ENCODE measurements at regions not wholly inside any gene's neighbourhood (a gene's known extent, or its start where the extent isn't known, plus 50 kb on each side); places are given as distances from the start of the nearest gene placed in this dataset.

DNA sequence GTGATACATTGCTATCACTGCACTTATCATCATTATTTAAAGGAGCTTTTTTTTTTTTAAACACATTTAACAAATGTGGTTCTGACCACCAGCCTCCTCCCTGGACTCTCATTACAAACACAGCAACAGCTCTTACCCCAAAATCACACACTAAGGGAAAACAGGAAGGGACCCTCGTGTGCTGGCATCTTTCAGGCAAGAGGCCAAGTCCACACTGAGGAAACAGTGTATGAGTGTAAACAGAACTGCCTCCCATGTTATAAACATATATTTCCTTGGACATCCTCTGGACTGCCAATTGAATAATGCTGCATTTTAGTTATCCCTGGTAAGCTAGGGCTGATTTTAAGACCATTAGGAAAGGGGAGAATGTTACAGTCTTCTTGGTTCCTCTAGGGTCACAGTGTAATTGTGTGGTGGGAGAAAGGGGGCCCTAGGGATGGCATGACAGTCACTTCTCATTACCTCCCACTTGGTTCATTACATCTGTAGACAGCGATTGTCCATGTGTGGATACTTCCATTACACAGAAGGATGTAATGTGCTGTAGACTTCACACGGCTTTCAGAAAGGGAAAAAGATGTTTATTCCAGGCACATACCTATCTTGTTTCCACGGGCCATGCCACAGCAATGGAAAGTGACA, 244.6 kb upstream of the TET2 start:
- Histone ChIP-seq H3K4me1 (no peaks in the 10 kb centered on the region), H3K4me2 (no peak overlapping the region), H3K9me3 (no peaks in the 10 kb centered on the region), H3K27ac (no peak overlapping the region), H3K4me3 (no peak overlapping the region)
- ChIA-PET POLR2A (no interaction called here), CTCF (interaction anchor here (1.8 kb wide), 1 partner anchor 10 kb away, joined by 6 read pairs; no protein-coding TSS in a partner anchor)
- 24% methylated on average over 4 of the region's 4 CpGs for WGBS (ENCODE audit: missing lambda C conversion rate)
- DNase-seq (ENCODE audit: low read depth in 1 of 2, low spot score in 1 of 2): no peak
- FAIRE-seq: no peak
- no peak for ATAC-seq
- TF ChIP-seq FOXS1 (CRISPR knock-in tag; IDR thresholded peaks at IDR 0.05): no peak
- TF ChIP-seq RARB (CRISPR knock-in tag; IDR thresholded peaks at IDR 0.05): no peak
- no peak for TF ChIP-seq HOXB13 (CRISPR knock-in tag; IDR thresholded peaks at IDR 0.05; ENCODE audit: low read depth)
- TF ChIP-seq JUN (IDR thresholded peaks at IDR 0.05): no peak
- no peak for TF ChIP-seq NPAS2 (CRISPR knock-in tag; IDR thresholded peaks at IDR 0.05; ENCODE audit: borderline replicate concordance)
- no peak for TF ChIP-seq ZNF302 (CRISPR knock-in tag; IDR thresholded peaks at IDR 0.05)
- TF ChIP-seq POLR2A (IDR thresholded peaks at IDR 0.05; ENCODE audit: low read length): no peak
- TF ChIP-seq CBX2 (IDR thresholded peaks at IDR 0.05; ENCODE audit: borderline replicate concordance, low read depth): no peak
- TF ChIP-seq NFE2L2 (conservative IDR thresholded peaks at IDR 0.05; ENCODE audit: low read length): no peak
- no peak for TF ChIP-seq RAD21 (conservative IDR thresholded peaks at IDR 0.05 in 1 of 2, IDR thresholded peaks at IDR 0.05 in 1 of 2)
- no peak for TF ChIP-seq KDM5A (IDR thresholded peaks at IDR 0.05)
- TF ChIP-seq BHLHE40 (IDR thresholded peaks at IDR 0.05; ENCODE audit: low read depth, low read length): no peak
- no peak for TF ChIP-seq NR3C1 (IDR thresholded peaks at IDR 0.05)
- TF ChIP-seq, protein P1, sequence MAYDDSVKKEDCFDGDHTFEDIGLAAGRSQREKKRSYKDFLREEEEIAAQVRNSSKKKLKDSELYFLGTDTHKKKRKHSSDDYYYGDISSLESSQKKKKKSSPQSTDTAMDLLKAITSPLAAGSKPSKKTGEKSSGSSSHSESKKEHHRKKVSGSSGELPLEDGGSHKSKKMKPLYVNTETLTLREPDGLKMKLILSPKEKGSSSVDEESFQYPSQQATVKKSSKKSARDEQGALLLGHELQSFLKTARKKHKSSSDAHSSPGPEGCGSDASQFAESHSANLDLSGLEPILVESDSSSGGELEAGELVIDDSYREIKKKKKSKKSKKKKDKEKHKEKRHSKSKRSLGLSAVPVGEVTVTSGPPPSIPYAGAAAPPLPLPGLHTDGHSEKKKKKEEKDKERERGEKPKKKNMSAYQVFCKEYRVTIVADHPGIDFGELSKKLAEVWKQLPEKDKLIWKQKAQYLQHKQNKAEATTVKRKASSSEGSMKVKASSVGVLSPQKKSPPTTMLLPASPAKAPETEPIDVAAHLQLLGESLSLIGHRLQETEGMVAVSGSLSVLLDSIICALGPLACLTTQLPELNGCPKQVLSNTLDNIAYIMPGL (CRISPR knock-in tag; IDR thresholded peaks at IDR 0.05; ENCODE audit: borderline replicate concordance): no peak
- no peak for TF ChIP-seq MAFK (IDR thresholded peaks at IDR 0.05; ENCODE audit: partially characterized antibody)

DNA sequence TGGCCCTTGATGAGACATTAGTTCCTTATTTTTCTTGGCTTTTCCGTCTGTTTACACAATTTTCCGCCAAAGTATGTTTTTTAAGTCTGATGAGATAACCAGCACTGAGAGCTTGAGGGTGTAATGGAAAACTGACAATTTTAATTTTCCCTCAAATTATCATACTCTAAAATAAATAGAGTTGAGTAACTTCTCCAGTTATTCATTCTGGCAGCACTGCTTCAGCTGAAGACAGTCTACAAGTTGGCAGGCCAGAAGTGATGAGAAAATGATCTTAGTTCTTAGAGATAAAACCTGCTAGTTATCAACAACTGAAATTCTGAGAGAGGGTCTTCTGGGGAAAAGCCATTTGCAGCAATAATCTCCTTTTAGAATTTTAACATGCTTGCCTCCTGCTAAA, 241.6 kb upstream of the TET2 start:
- H3K4me3 ChIP-seq: no peak overlapping the region
- ATAC-seq (no peak), FAIRE-seq (no peak), DNase-seq (ENCODE audit: low read depth in 1 of 2, low spot score in 1 of 2) (no peak)
- H3K9me3 ChIP-seq: no peaks in the 10 kb centered on the region
- ChIA-PET POLR2A (no interaction called here), CTCF (no interaction called here)
- no peaks in the 10 kb centered on the region for H3K4me1 ChIP-seq
- H3K27ac ChIP-seq: no peak overlapping the region
- no peak overlapping the region for H3K4me2 ChIP-seq
- WGBS (ENCODE audit: missing lambda C conversion rate): 52% methylated on average over 2 of the region's 2 CpGs
- TF ChIP-seq TFCP2L1 (CRISPR knock-in tag; IDR thresholded peaks at IDR 0.05) (no peak), FOSB (CRISPR knock-in tag; IDR thresholded peaks at IDR 0.05) (no peak), CEBPB (IDR thresholded peaks at IDR 0.05) (no peak), FOXS1 (CRISPR knock-in tag; IDR thresholded peaks at IDR 0.05) (no peak), ZFP36 (IDR thresholded peaks at IDR 0.05; ENCODE audit: borderline replicate concordance, partially characterized antibody) (no peak), ESRRA (IDR thresholded peaks at IDR 0.05; ENCODE audit: borderline replicate concordance, low read length) (no peak), JUNB (IDR thresholded peaks at IDR 0.05) (no peak), RCOR1 (IDR thresholded peaks at IDR 0.05; ENCODE audit: low read depth, low read length) (no peak), RARB (CRISPR knock-in tag; IDR thresholded peaks at IDR 0.05) (no peak), RNF2 (IDR thresholded peaks at IDR 0.05; ENCODE audit: borderline replicate concordance, low read depth) (no peak), GATA3 (IDR thresholded peaks at IDR 0.05; ENCODE audit: borderline replicate concordance) (no peak), POLR2A (IDR thresholded peaks at IDR 0.05; ENCODE audit: low read length) (no peak), RFX5 (IDR thresholded peaks at IDR 0.05) (no peak)
- TF ChIP-seq, protein P2, sequence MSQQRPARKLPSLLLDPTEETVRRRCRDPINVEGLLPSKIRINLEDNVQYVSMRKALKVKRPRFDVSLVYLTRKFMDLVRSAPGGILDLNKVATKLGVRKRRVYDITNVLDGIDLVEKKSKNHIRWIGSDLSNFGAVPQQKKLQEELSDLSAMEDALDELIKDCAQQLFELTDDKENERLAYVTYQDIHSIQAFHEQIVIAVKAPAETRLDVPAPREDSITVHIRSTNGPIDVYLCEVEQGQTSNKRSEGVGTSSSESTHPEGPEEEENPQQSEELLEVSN (IDR thresholded peaks at IDR 0.05; ENCODE audit: borderline replicate concordance, low read depth): no peak
- TF ChIP-seq, protein P3, sequence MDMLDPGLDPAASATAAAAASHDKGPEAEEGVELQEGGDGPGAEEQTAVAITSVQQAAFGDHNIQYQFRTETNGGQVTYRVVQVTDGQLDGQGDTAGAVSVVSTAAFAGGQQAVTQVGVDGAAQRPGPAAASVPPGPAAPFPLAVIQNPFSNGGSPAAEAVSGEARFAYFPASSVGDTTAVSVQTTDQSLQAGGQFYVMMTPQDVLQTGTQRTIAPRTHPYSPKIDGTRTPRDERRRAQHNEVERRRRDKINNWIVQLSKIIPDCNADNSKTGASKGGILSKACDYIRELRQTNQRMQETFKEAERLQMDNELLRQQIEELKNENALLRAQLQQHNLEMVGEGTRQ (IDR thresholded peaks at IDR 0.05): no peak
- TF ChIP-seq, protein P4, sequence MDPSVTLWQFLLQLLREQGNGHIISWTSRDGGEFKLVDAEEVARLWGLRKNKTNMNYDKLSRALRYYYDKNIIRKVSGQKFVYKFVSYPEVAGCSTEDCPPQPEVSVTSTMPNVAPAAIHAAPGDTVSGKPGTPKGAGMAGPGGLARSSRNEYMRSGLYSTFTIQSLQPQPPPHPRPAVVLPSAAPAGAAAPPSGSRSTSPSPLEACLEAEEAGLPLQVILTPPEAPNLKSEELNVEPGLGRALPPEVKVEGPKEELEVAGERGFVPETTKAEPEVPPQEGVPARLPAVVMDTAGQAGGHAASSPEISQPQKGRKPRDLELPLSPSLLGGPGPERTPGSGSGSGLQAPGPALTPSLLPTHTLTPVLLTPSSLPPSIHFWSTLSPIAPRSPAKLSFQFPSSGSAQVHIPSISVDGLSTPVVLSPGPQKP (IDR thresholded peaks at IDR 0.05; ENCODE audit: low read depth, low read length): no peak
- TF ChIP-seq, protein P5, sequence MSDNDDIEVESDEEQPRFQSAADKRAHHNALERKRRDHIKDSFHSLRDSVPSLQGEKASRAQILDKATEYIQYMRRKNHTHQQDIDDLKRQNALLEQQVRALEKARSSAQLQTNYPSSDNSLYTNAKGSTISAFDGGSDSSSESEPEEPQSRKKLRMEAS (IDR thresholded peaks at IDR 0.05): no peak

All from A549 (cell line).